ENCODE measurements at regions not wholly inside any gene's neighbourhood (a gene's known extent, or its start where the extent isn't known, plus 50 kb on each side); places are given as distances from the start of the nearest gene placed in this dataset.
A peak's percentile ranks its signal among the peaks of the same experiment; 100 is the strongest.

DNA sequence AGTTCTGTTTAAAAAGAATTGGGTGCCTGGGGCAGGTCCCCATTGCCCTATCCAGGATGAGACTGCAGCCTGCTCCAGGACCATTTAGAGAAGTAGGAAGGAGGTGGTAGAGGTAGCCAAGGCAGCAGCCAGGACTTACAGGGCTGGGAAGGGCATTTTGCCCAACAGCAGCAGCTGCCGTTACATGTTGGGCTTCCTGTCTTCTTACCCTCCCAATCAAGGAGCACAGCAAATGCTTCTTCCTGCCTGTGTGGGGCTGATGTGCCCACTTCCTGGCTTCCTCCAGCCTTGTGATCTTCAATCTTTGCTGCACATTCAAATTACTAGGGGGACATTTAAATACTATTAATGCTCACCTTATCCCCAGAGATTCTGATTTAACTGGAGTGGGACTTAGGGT is 112.0 kb downstream of the QPCT start:
- Mint-ChIP-seq H3K9me3 (peaks cover 0 to 7% (median 0%) of the 10 kb centered on the region in 9 donors), H3K27me3 (no peaks in the 10 kb centered on the region), H3K4me1 (peaks cover 27 to 81% (median 69%) of the 10 kb centered on the region in 4 donors), H3K27ac (peak overlapping the region; percentile 45 to 95 (median 90)), H3K36me3 (peaks cover 0 to 6% (median 0%) of the 10 kb centered on the region in 3 donors), H3K4me3 (peak overlapping the region; percentile 17 to 77 (median 72))
- DNase-seq (peak in 9 of 10 donors; percentile 5 to 74 (median 49)), ATAC-seq (peak; percentile 95 to 97)
- POLR2A ChIA-PET = interaction anchor here (0.7 to 2.0 kb wide), 3 partner anchors 11 to 144 kb away, joined by 3 to 8 read pairs (median 4); no protein-coding TSS in a partner anchor

DNA sequence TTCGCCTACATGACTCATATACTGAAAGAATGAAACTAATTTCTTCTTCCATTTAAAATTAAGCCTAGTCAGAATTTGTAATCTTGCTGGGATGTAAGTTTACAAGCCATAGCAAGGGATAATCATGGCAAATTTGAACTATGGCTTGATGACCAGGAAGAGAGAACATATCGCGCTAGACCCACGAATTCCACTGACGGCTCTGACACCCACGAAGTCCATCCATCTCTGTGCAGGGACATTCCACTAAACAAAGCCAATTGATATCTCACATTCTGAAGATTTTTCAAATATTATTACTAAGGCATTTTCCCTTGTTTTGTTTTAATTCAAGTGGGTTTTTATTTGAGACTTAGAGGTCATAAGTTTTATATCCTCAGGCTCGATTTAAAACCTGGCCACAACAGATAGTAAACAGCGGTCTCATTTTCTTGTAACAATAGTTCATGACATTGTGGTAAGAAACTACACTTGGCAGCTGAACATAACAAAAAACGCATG is 113.0 kb downstream of the QPCT start:
- H3K27me3 Mint-ChIP-seq = no peaks in the 10 kb centered on the region
- peaks cover 0 to 3% (median 0%) of the 10 kb centered on the region in 9 donors for H3K9me3 Mint-ChIP-seq
- H3K36me3 Mint-ChIP-seq = peaks cover 0 to 3% (median 0%) of the 10 kb centered on the region in 3 donors
- peaks cover 24 to 72% (median 62%) of the 10 kb centered on the region in 4 donors for H3K4me1 Mint-ChIP-seq
- ATAC-seq (no peak), DNase-seq (no peak)
- H3K27ac Mint-ChIP-seq = peak overlapping the region in 6 of 10 donors; percentile 15 to 95 (median 90)
- POLR2A ChIA-PET = no interaction called here
- H3K4me3 Mint-ChIP-seq = peak overlapping the region in 1 of 10 donors; percentile 76

- POLR2A ChIA-PET = no interaction called here
- H3K9me3 Mint-ChIP-seq = peaks cover 0 to 3% (median 0%) of the 10 kb centered on the region in 9 donors
- H3K27ac Mint-ChIP-seq = peak overlapping the region in 2 of 10 donors; percentile 15 to 94
- H3K27me3 Mint-ChIP-seq = no peaks in the 10 kb centered on the region
- ATAC-seq (no peak), DNase-seq (no peak)
- no peak overlapping the region for H3K4me3 Mint-ChIP-seq
- H3K36me3 Mint-ChIP-seq = peaks cover 0 to 3% (median 0%) of the 10 kb centered on the region in 3 donors
- peaks cover 17 to 65% (median 56%) of the 10 kb centered on the region in 4 donors for H3K4me1 Mint-ChIP-seq
These were observed 113.7 kb downstream of the QPCT start for GRCh38 chr2:37458133-37458532.

- Mint-ChIP-seq H3K9me3 (peaks cover 0 to 3% (median 0%) of the 10 kb centered on the region in 9 donors), H3K4me3 (peak overlapping the region in 2 of 10 donors; percentile 1 to 6), H3K4me1 (peaks cover 19 to 61% (median 54%) of the 10 kb centered on the region in 4 donors), H3K27ac (peak overlapping the region in 6 of 10 donors; percentile 2 to 80 (median 29)), H3K36me3 (peaks cover 0 to 3% (median 0%) of the 10 kb centered on the region in 3 donors), H3K27me3 (no peaks in the 10 kb centered on the region)
- no peak for ATAC-seq
- POLR2A ChIA-PET = interaction anchor here (0.6 to 0.7 kb wide), 2 partner anchors 9 to 143 kb away, joined by 4 to 6 read pairs; no protein-coding TSS in a partner anchor
- DNase-seq = no peak
These were observed 114.9 kb downstream of the QPCT start for GRCh38 chr2:37459095-37459981.

- H3K36me3 Mint-ChIP-seq = peaks cover 0 to 3% (median 0%) of the 10 kb centered on the region in 3 donors
These were observed 116.4 kb downstream of the QPCT start for GRCh38 chr2:37460896-37461229.

GRCh38 chr2:37464067-37464466 is 119.6 kb downstream of the QPCT start:
- Mint-ChIP-seq H3K36me3 (no peaks in the 10 kb centered on the region), H3K9me3 (peaks cover 0 to 3% (median 0%) of the 10 kb centered on the region in 9 donors), H3K27ac (peak overlapping the region in 2 of 10 donors; percentile 57 to 73), H3K4me1 (peaks cover 8 to 21% (median 17%) of the 10 kb centered on the region in 4 donors), H3K27me3 (no peaks in the 10 kb centered on the region), H3K4me3 (no peak overlapping the region)
- ATAC-seq = no peak
- DNase-seq = no peak
- POLR2A ChIA-PET = no interaction called here

More at GRCh38 chr2:37460896-37461229, 116.4 kb downstream of the QPCT start:
- no peak overlapping the region for H3K4me3 Mint-ChIP-seq
- peak overlapping the region in 4 of 10 donors; percentile 6 to 80 (median 36) for H3K27ac Mint-ChIP-seq
- POLR2A ChIA-PET = no interaction called here
- DNase-seq (no peak), ATAC-seq (no peak)
- H3K4me1 Mint-ChIP-seq = peaks cover 16 to 48% (median 40%) of the 10 kb centered on the region in 4 donors
- H3K27me3 Mint-ChIP-seq = no peaks in the 10 kb centered on the region
- H3K9me3 Mint-ChIP-seq = peaks cover 0 to 3% (median 0%) of the 10 kb centered on the region in 9 donors

GRCh38 chr2:37466533-37467222 is 122.2 kb downstream of the QPCT start:
- H3K9me3 Mint-ChIP-seq = peaks cover 0 to 2% (median 0%) of the 10 kb centered on the region in 9 donors
- DNase-seq = no peak
- no peak overlapping the region for H3K27ac Mint-ChIP-seq
- ATAC-seq = no peak
- POLR2A ChIA-PET = interaction anchor here (0.5 to 1.5 kb wide), 3 partner anchors 11 to 65 kb away, joined by 3 to 4 read pairs (median 3); no protein-coding TSS in a partner anchor
- peaks cover 0 to 2% (median 0%) of the 10 kb centered on the region in 5 donors for H3K27me3 Mint-ChIP-seq
- H3K4me3 Mint-ChIP-seq = no peak overlapping the region
- H3K4me1 Mint-ChIP-seq = peaks cover 0 to 3% (median 1%) of the 10 kb centered on the region in 4 donors
- no peaks in the 10 kb centered on the region for H3K36me3 Mint-ChIP-seq

GRCh38 chr2:37468170-37468569 is 123.7 kb downstream of the QPCT start:
- POLR2A ChIA-PET = no interaction called here
- DNase-seq (no peak), ATAC-seq (no peak)
- Mint-ChIP-seq H3K27me3 (peaks cover 0 to 2% (median 0%) of the 10 kb centered on the region in 5 donors), H3K4me1 (peaks cover 0 to 3% (median 1%) of the 10 kb centered on the region in 4 donors), H3K4me3 (no peak overlapping the region), H3K9me3 (peaks cover 0 to 2% (median 0%) of the 10 kb centered on the region in 9 donors), H3K36me3 (no peaks in the 10 kb centered on the region), H3K27ac (no peak overlapping the region)

- peaks cover 0 to 2% (median 0%) of the 10 kb centered on the region in 9 donors for H3K9me3 Mint-ChIP-seq
- H3K4me1 Mint-ChIP-seq = peaks cover 0 to 2% (median under 1%) of the 10 kb centered on the region in 4 donors
- DNase-seq (no peak), ATAC-seq (no peak)
- POLR2A ChIA-PET = no interaction called here
- peaks cover 0 to 2% (median 0%) of the 10 kb centered on the region in 5 donors for H3K27me3 Mint-ChIP-seq
- peak overlapping the region in 1 of 10 donors; percentile 37 for H3K27ac Mint-ChIP-seq
- no peaks in the 10 kb centered on the region for H3K36me3 Mint-ChIP-seq
- H3K4me3 Mint-ChIP-seq = no peak overlapping the region
These were observed 124.7 kb downstream of the QPCT start for GRCh38 chr2:37469126-37469525.

DNA sequence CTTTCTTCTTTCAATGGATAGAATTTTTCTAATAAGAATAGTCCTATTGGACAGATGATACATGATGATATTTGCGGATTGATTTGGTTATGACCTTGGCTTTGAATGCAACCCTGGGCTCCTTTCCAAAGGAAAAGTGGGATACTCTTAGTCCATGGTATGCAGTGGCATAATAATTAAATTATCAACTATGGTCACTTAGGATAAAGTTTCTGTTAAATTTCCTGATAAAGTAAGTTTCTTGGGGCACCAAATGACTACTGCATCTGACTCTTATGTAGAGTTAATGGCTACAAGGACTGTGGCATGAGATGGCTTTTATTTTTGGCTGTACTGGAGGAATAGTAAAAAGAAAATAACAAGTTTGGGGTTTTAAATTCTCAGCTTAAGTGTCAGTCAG is 126.7 kb downstream of the QPCT start:
- Mint-ChIP-seq H3K27ac (no peak overlapping the region), H3K27me3 (peaks cover 0 to 2% (median 0%) of the 10 kb centered on the region in 5 donors), H3K4me3 (no peak overlapping the region), H3K36me3 (no peaks in the 10 kb centered on the region), H3K9me3 (peaks cover 0 to 2% (median 0%) of the 10 kb centered on the region in 9 donors), H3K4me1 (peaks cover 0 to 3% (median 0%) of the 10 kb centered on the region in 4 donors)
- POLR2A ChIA-PET = no interaction called here
- DNase-seq (no peak), ATAC-seq (no peak)

GRCh38 chr2:37471994-37472393 is 127.6 kb downstream of the QPCT start:
- Mint-ChIP-seq H3K4me3 (no peak overlapping the region), H3K27me3 (peaks cover 0 to 2% (median 0%) of the 10 kb centered on the region in 5 donors), H3K4me1 (peaks cover 0 to 2% (median 0%) of the 10 kb centered on the region in 4 donors), H3K36me3 (no peaks in the 10 kb centered on the region), H3K27ac (no peak overlapping the region), H3K9me3 (peaks cover 0 to 2% (median 0%) of the 10 kb centered on the region in 9 donors)
- DNase-seq = no peak
- POLR2A ChIA-PET = no interaction called here
- ATAC-seq = no peak

GRCh38 chr2:37472959-37473358 is 128.5 kb downstream of the QPCT start:
- peaks cover 0 to 2% (median 0%) of the 10 kb centered on the region in 5 donors for H3K27me3 Mint-ChIP-seq
- no peak overlapping the region for H3K27ac Mint-ChIP-seq
- peaks cover 0 to 2% (median 0%) of the 10 kb centered on the region in 4 donors for H3K4me1 Mint-ChIP-seq
- H3K36me3 Mint-ChIP-seq = no peaks in the 10 kb centered on the region
- peaks cover 0 to 2% (median 0%) of the 10 kb centered on the region in 9 donors for H3K9me3 Mint-ChIP-seq
- POLR2A ChIA-PET = no interaction called here
- H3K4me3 Mint-ChIP-seq = no peak overlapping the region
- ATAC-seq (no peak), DNase-seq (no peak)

Data from naive thymus-derived CD8-positive, alpha-beta T cell (primary cell).